Right ventricle myocardium inferior (tissue), 1 donor: ENCODE measurements at regions not wholly inside any gene's neighbourhood (a gene's known extent, or its start where the extent isn't known, plus 50 kb on each side); places are given as distances from the start of the nearest gene placed in this dataset.
"Not testable (repeated sequence)": the region's sequence is repeated elsewhere in the genome, so short reads cannot be mapped to it uniquely, and the experiment has no call there.

ENCODE experiments used
- ATAC-seq: fragments of 200-7000 bp; cut with Tn5 transposase; one replicate; pipeline ENCODE4 v1.9.1; 2020; ENCODE audit warnings: mild to moderate bottlenecking, moderate library complexity
- DNase-seq: peaks from one replicate; pipeline ENCODE4 v3.0.0; 2021; ENCODE audit errors: missing footprints
- intact Hi-C: fragments of 100-400 bp; cut with DNase I; formaldehyde crosslinking; loops from one replicate; pipeline ENCODE4 v1.11.0; 2022
- donor health status: DM: no; HTN: yes; CAD: no; lungs with severe emphysema.

DNA sequence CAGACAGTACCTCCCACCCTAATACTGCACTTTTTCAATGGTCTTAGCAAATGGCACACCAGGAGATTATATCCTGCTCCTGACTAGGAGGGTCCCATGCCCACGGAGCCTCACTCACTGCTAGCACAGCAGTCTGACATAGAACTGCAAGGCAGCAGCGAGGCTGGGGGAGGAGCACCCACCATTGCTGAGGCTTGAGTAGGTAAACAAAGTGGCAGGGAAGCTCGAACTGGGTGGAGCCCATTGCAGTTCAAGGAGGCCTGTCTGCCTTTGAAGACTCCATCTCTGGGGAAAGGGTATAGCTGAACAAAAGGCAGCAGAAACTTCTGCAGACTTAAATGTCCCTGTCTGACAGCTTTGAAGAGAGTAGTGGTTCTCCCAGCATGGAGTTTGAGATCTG, 544.5 kb upstream of the HTR1E start:
- intact Hi-C loops, ATAC-seq, DNase-seq: not testable (repeated sequence)

DNA sequence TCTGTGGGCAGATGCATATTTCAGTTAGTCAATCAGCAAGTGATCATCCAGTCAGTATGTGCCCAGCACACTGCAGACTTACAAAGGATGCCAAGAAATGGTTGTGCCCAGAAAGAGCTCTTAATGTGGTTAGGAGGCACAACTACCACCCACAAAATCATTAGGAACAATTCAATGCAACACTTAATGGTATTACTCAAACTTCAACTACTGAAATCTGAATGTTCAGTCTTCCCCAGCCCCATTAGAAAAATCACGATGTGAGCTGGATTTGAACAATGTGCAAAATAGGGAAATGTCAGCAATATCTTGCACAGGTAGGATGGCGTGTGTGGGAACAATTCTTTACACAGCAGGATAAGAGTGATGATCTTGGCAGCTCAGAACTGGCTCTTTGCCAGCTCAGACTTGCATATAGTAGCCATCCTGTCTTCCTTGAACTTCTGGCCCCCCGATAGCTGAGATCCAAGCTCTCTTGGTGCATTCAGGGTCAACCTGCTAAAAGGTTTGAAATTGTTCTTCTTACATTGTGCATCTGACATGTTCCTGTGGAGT, 556.7 kb upstream of the HTR1E start:
- DNase-seq (no peak), ATAC-seq (no peak)
- intact Hi-C loops, result no loop called here

DNA sequence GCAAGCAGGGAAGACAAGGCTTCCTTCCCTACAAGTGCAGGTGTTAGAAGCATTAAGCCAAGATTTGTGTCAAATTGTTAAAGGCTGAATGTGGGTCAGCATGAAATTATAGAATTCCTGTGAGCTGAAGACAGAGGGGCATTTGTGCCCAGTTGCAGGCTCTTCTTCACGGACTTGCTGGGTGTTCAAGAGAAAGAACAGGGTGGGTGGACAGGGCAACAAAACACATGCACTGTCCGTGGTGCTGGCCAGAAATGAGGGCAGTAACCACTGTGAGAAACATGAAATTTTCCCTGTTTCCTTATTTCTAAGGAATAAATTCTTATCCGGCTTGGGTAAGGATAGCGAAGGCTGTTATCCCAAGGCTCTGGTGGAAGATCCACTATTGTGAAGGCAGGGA, 579.5 kb upstream of the HTR1E start:
- ATAC-seq, result no peak
- intact Hi-C loops, result no loop called here
- no peak for DNase-seq

DNA sequence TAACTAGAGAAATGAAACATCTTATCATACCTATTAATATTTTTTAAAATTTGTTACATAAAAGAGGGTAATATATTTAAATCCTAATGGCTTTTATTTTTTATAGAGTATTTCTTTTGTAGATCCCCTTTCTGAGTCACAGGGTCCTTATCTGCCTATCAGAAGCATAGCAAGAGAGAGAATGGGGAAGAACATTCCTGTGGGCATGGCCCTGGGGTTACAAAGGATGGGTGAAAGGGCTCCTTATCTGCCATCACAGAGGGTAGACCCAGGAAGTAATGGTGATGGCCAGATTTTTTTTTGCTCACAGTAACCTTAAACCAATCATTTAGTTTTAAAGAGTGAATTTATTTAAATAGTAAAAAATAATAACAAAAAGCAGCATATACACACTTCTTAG, 582.1 kb upstream of the HTR1E start:
- DNase-seq, result no peak
- ATAC-seq, result no peak
- intact Hi-C loops, result no loop called here

DNA sequence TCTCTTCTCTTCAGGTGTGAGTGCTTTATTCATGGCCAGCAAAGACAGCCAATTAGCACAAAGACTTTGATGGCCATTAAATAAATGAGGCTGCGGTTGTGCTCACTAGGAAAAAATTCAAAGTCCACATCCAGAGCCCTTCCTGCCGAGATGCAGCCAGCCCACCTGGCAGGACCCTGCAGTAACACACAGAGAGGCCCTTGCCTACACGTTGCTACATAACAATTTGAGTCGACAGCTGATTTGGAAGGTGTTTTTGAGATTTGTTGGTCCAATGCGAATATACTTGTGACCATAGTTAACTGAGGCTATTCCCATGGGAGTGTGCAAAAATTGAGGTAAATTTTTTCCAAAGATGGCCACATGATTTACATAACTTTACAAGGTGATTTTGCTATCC, 605.4 kb upstream of the HTR1E start:
- no peak for DNase-seq
- ATAC-seq, result no peak
- intact Hi-C loops, result no loop called here

DNA sequence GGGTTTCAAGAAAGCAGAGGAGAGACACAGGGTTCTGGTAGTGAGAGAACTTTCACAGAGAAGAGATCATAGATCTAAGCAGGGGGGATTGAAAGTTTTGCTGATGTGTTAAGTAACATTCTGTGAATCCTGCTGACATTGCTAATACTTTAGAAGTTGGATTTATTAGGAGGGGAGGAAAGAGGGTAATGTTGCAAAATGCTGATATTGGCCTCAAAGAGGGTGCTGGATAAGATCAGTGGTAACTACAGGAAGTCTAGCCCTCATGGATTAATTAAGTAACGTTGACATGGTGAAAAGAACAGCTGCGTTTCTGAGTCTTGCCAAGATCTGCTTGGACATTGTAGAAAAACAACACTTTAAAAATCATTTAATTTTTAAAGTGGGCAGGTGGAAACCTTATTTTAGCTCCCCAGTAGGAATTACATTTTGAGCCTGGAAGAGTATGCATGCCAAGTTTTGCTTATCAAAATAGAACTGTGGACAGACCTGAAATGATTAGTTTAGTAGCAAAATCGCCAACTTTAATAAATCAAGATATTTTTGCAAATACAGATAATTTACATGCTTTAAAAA, 606.0 kb upstream of the HTR1E start:
- ATAC-seq (peak; percentile 62), DNase-seq (no peak)
- intact Hi-C loops, result no loop called here

DNA sequence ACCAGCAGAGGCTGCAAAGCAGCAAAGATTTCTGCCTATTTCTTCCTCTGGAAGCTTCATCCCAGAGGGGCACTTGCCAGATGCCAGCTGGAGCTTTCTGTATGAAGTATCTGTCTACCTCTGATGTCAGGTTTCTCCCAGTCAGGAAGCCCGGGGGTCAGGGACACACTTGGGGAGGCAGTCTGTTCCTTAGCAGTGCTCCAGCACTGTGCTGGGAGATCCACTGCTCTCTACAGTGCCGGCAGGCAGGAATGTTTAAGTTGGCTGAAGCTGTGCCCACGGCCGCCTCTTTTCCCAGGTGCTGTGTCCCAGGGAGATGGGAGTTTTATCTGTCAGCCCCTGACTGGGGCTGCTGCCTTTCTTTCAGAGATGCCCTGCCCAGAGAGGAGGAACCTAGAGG, 631.1 kb upstream of the HTR1E start:
- intact Hi-C loops, result no loop called here
- ATAC-seq (no peak), DNase-seq (no peak)

DNA sequence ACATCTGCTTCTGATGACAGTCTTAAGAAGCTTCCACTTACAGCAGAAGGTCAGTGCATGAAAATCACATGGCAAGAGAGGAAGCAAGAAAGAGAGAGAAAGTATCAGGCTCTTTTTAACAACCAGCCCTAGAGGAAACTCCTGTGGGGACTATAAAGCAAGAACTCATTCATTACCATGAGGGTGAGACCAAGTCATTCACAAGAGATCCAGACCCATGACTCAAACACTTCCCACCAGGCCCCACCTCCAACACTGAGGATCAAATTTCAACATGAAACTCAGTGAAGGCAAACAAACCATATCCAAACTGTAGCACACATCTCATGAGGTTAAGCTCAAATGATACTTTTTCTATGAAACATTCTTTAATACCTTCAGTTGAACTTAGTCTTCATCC, 643.2 kb upstream of the SYNCRIP start:
- intact Hi-C loops, result no loop called here

DNA sequence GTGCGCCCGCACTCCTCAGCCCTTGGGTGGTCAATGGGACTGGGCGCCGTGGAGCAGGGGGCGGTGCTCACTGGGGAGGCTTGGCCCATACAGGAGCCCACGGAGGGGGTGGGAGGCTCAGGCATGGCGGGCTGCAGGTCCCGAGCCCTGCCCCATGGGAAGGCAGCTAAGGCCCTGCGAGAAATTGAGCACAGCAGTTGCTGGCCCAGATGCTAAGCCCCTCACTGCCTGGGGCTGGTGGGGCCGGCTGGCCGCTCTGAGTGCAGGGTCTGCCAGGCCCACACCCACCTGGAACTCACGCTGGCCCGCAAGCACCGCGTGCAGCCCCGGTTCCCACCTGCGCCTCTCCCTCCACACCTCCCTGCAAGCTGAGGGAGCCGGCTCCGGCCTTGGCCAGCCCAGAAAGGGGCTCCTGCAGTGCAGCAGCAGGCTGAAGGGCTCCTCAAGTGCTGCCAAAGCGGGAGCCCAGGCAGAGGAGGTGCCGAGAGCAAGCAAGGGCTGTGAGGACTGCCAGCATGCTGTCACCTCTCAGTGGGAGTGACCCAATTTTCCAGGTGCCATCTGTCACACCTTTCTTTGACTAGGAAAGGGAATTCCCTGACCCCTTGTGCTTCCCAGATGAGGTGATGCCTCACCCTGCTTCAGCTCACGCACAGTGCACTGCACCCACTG, 642.3 kb upstream of the SYNCRIP start:
- ATAC-seq, intact Hi-C loops, DNase-seq: not testable (repeated sequence)

More for the DNA sequence above, 643.2 kb upstream of the SYNCRIP start:
- DNase-seq (no peak), ATAC-seq (no peak)

DNA sequence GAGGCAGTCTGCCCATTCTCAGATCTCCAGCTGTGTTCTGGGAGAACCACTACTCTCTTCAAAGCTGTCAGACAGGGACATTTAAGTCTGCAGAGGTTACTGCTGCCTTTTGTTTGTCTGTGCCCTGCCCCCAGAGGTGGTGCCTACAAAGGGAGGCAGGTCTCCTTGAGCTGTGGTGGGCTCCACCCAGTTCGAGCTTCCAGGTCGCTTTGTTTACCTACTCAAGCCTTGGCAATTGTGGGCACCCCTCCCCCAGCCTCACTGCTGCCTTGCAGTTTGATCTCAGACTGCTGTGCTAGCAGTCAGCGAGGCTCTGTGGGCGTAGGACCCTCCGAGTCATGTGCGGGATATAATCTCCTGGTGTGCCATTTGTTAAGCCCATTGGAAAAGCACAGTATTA, 640.9 kb upstream of the SYNCRIP start:
- ATAC-seq, intact Hi-C loops, DNase-seq: not testable (repeated sequence)

DNA sequence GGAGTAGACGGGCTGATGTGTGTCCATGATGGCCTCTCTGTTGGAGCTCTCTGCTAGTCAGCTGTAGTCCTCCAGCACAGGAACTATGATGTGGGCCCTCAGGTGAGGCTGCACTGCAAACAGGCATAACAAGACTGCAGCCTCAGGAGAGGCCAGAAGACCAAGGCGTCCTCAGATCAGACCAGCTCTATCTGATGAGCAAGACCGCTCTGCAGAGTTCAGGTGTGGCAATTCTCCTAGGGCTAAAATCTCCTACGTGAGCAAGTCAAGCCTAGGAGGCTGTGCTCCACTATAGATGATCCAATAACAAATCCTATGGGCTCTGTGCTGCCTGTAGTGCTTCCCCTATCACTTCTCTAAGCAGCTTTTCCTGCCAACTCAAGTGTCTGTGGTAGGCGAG, 633.4 kb upstream of the SYNCRIP start:
- intact Hi-C loops, result no loop called here
- DNase-seq (no peak), ATAC-seq (no peak)

DNA sequence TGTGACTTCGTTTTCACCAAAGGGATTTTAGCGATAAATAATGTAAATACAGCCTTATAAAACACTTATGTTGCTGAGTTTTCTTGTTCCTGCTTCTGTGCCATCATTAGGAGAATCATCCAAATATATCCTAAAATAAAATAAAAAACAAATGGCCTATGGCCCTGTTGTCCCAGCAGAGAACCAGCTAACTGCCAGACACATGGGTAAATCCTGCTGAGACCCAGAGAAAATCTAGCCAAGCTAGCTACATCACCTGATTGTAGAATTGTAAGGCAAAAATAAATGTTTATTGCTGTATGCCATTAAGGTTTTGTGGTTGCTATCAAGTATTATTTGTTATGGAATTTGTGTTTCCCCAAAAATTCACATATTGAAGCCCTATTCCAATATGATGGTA, 631.2 kb upstream of the SYNCRIP start:
- ATAC-seq, result no peak
- intact Hi-C loops, result no loop called here

DNA sequence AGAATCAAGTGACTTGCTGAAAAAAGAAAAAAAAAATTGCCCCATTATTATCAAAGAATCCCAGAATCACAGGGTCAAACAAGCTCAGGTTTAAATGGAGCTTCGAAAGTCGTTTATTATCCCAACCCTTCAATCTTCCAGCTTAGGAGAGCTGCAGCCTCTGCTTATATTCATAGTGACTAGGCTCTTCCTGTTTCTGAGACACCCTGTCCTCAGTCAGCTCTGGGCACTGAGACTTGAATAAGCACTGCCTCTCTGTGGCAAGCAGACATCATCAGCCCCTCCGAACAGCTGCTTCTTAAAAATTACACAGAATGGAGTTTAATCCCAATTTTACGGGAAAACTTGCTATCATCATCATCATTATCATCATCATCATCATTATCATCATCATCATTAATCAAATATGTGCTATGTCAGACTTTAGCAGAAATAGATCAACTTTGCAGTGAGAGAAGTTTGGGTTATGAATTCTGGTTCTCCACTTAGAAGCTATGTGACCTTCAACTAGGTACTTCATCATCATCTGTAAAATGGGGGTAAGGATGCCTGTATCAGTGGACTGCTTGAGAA, 614.0 kb upstream of the SYNCRIP start:
- intact Hi-C loops, result no loop called here
- DNase-seq, result no peak
- ATAC-seq, result no peak

More for the DNA sequence above, 631.2 kb upstream of the SYNCRIP start:
- no peak for DNase-seq

DNA sequence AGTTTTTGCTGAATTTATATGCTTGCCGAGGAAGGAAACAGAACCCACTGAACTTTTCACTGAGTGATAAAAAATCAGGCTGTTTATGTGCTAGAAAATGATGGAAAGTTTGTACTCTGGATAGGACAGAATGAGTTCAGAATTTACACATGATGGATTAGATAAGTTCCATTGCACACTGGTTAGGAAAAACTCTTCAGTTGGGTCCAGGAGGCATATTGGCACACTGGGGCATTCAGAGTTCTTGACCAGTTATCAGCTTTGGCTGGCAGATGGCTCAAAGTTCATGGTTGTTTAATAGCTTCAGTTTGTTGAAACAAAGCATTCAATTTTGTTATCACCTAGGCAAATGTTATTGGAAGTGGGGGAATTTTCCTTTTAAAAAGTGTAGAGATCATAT, 613.3 kb upstream of the SYNCRIP start:
- ATAC-seq, result no peak
- intact Hi-C loops, result no loop called here
- no peak for DNase-seq

DNA sequence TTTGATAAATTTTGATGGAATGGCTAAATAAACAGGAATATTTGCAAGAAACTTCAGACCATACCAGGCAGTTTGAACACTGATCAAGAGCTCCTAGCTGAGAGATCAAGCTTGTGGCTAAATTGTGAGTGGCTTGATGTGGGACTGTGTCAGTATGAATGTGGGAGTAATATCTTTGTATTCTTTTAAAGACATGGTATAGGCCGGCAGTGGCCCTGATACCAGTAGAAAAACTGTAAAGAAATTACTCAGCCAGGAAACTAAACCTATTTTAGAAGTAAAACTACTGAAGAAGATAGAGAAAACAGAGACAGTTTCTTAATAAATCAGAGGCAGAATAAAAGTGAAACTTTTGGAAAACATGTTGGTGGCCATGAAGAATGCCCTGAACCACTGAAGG, 608.4 kb upstream of the SYNCRIP start:
- intact Hi-C loops, result no loop called here
- no peak for DNase-seq
- ATAC-seq, result no peak

DNA sequence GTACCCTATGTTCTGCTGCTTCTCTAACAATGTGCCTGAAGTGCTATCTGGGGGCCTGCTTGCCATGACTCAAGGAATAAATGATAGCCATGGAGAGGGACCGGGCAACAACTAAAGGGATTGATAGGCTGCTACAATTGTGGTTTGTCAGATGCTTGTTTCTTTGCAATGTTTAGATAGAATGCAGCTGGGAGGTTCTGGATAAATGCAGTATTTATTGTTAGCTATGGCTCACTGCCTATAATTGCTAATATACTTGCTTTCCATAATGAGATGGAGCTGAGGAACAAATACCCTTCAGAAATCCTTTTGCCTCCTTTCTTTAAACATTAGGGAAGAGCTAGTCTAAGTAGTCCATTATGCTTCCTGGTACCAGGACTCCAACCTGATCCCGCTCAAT, 575.2 kb upstream of the SYNCRIP start:
- intact Hi-C loops, result no loop called here
- DNase-seq, result no peak

DNA sequence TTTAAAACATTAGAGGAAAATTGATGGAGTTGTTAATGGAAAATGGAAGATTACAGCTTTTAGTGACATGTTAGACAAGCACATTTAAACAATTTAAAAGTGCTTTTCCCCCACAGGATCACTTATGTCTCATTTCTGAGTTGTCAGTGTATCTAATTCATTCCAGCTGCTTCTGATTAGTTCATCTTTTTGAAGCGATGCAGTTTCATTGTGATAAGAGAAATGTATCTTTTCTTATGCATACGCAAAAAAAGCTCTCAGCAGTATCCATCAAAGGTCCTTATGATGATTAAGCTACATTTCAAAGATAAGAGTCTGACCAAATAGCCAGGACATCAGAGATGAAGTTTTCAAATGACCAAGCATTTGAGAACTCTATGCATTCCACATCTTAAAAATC, 572.6 kb upstream of the SYNCRIP start:
- intact Hi-C loops, result no loop called here
- ATAC-seq, result no peak
- no peak for DNase-seq

More for the DNA sequence above, 575.2 kb upstream of the SYNCRIP start:
- ATAC-seq, result no peak

DNA sequence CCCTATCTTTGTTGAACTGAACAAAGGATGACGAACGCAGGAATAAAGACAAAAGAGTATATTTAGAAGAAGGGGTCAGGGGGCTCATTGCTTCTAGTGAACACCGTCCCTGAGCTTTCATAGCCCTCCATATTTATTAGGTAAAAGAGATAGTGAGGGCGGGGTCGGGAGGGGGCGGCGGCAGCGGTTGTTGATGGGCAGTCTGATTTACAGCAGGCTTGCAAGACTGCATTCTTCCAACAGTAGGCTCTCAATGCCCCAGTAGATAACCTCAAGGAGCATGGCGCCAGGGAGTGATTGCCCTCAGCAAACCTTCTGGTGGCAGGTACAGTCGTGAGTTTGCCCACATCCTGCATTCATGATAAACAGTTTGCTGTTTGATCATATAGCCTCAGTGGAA, 563.3 kb upstream of the SYNCRIP start:
- DNase-seq (no peak), ATAC-seq (no peak)
- intact Hi-C loops, result no loop called here

DNA sequence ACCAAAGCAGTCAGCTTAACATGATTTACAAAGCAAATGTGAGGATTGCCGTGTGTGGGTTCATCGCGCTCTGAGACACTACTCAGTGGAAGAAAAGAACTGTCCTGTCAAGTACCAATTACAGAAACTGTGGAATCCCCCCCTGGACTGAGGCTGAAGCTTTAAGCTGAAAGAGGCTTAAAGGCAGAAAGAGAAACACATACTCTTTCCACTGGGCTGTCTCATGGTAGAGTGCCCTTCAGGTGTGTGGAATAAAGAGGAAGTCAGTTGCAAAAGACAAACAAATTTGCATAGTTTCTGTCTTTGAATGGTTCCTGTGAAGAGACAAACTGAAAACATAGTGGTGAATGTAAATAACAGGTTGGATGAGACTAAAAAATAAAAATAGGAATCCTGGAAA, 560.4 kb upstream of the SYNCRIP start:
- intact Hi-C loops, result no loop called here
- no peak for DNase-seq
- no peak for ATAC-seq

DNA sequence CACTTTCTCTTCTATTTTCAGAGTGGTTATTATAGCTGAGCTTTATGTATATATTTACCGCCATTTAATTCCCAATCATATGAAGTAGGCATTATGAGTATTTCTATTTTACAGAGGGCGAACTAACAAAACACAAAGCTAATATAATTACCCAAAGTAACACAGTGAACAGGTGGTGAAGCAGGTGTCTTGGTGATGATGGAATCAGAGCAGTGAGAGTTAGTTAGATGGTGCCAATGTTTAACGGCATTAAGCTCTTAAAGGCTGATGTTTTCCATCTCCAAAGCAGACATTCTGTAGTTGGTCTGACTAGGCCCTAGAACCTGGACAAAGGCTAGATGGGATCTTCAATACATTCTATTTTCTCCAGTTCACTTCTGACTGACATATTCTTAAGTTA, 551.1 kb upstream of the SYNCRIP start:
- intact Hi-C loops, result no loop called here
- no peak for ATAC-seq
- no peak for DNase-seq
